ENCODE measurements at regions not wholly inside any gene's neighbourhood (a gene's known extent, or its start where the extent isn't known, plus 50 kb on each side); places are given as distances from the start of the nearest gene placed in this dataset.

- no peak for TF ChIP-seq CTCF (IDR thresholded peaks at IDR 0.05)
- intact Hi-C loops (cut with micrococcal nuclease): no loop called here
- no peak overlapping the region for H3K4me3 Mint-ChIP-seq
- Histone ChIP-seq H3K9me3 (ENCODE audit: control insufficient read depth, insufficient read depth, low read length) (no peaks in the 10 kb centered on the region), H3K4me3 (ENCODE audit: low read length) (no peak overlapping the region), H3K27ac (ENCODE audit: low read length) (no peak overlapping the region), H3K36me3 (ENCODE audit: control insufficient read depth, insufficient read depth, low read length) (no peaks in the 10 kb centered on the region), H3K27me3 (ENCODE audit: control insufficient read depth, insufficient read depth, low read length) (no peaks in the 10 kb centered on the region), H3K4me1 (ENCODE audit: control insufficient read depth, insufficient read depth, low read length) (peaks cover 6% of the 10 kb centered on the region)
- 25% methylated on average over 1 of the region's 1 CpG for WGBS (ENCODE audit: insufficient coverage)
- no peak overlapping the region for H3K27ac Mint-ChIP-seq
- no peak for DNase-seq
- H3K36me3 Mint-ChIP-seq: no peaks in the 10 kb centered on the region
- no peaks in the 10 kb centered on the region for H3K4me1 Mint-ChIP-seq
- no peak for ATAC-seq
- no peaks in the 10 kb centered on the region for H3K9me3 Mint-ChIP-seq
- H3K27me3 Mint-ChIP-seq (ENCODE audit: low read depth in 2 of 2): no peaks in the 10 kb centered on the region
Measured at GRCh38 chr21:15506086-15506485, 223.7 kb upstream of the USP25 start.

DNA sequence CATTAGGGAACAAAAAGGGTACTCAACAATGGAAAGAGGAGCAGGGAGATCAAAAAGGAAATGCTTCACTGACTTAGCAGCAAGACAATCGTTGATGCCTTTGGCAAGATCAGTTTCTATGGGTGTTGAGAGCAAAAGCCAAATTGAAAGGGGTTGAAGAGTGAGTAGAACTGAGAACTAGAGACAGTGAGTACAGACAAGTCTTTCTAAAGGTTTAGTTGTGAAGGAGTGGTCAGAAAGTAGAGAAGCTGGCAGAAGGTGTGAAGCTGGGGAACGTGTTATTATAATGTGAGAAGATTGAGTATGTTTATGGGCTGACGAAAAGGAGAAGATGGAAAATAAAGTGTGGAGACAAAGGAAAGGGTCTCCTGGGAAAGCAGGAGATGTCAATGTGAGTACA, 221.2 kb upstream of the USP25 start:
- H3K27ac Mint-ChIP-seq: no peak overlapping the region
- WGBS (ENCODE audit: insufficient coverage): 22% methylated on average over 3 of the region's 3 CpGs
- peak in 1 of 2 donors; percentile 17 for DNase-seq

GRCh38 chr21:15514073-15514946, 215.5 kb upstream of the USP25 start:
- H3K9me3 Mint-ChIP-seq: peaks cover 2 to 3% of the 10 kb centered on the region in 2 donors
- H3K9me3 ChIP-seq (ENCODE audit: control insufficient read depth, insufficient read depth, low read length): no peaks in the 10 kb centered on the region
- intact Hi-C loops (cut with micrococcal nuclease): loop anchor here (5.0 kb wide), 1 partner anchor 218 kb away; no protein-coding TSS in a partner anchor
- ATAC-seq (peak; percentile 90 to 96 (median 93)), DNase-seq (peak; percentile 36 to 82)
- H3K27me3 ChIP-seq (ENCODE audit: control insufficient read depth, insufficient read depth, low read length): no peaks in the 10 kb centered on the region
- peak overlapping the region; percentile 76 for H3K4me3 Mint-ChIP-seq
- H3K4me1 Mint-ChIP-seq: peaks cover 25 to 34% of the 10 kb centered on the region in 2 donors
- H3K4me1 ChIP-seq (ENCODE audit: control insufficient read depth, insufficient read depth, low read length): peaks cover 9% of the 10 kb centered on the region
- H3K27ac ChIP-seq (ENCODE audit: low read length): peak overlapping the region; percentile 79
- WGBS (ENCODE audit: insufficient coverage): 33% methylated on average over 7 of the region's 8 CpGs
- H3K27me3 Mint-ChIP-seq (ENCODE audit: low read depth in 2 of 2): no peaks in the 10 kb centered on the region
- H3K36me3 ChIP-seq (ENCODE audit: control insufficient read depth, insufficient read depth, low read length): no peaks in the 10 kb centered on the region
- H3K36me3 Mint-ChIP-seq: no peaks in the 10 kb centered on the region
- no peak overlapping the region for H3K4me3 ChIP-seq (ENCODE audit: low read length)
- H3K27ac Mint-ChIP-seq: peak overlapping the region; percentile 72 to 91
- no peak for TF ChIP-seq CTCF (IDR thresholded peaks at IDR 0.05)

More for the DNA sequence above, 221.2 kb upstream of the USP25 start:
- Mint-ChIP-seq H3K4me3 (no peak overlapping the region), H3K4me1 (peaks cover 1 to 6% of the 10 kb centered on the region in 2 donors), H3K9me3 (no peaks in the 10 kb centered on the region), H3K36me3 (no peaks in the 10 kb centered on the region), H3K27me3 (ENCODE audit: low read depth in 2 of 2) (no peaks in the 10 kb centered on the region)
- intact Hi-C loops (cut with micrococcal nuclease): no loop called here
- no peaks in the 10 kb centered on the region for H3K27me3 ChIP-seq (ENCODE audit: control insufficient read depth, insufficient read depth, low read length)
- no peak for TF ChIP-seq CTCF (IDR thresholded peaks at IDR 0.05)
- H3K4me1 ChIP-seq (ENCODE audit: control insufficient read depth, insufficient read depth, low read length): peaks cover 7% of the 10 kb centered on the region
- peak; percentile 90 to 96 (median 91) for ATAC-seq
- peak overlapping the region; percentile 59 for H3K27ac ChIP-seq (ENCODE audit: low read length)
- H3K36me3 ChIP-seq (ENCODE audit: control insufficient read depth, insufficient read depth, low read length): no peaks in the 10 kb centered on the region
- no peaks in the 10 kb centered on the region for H3K9me3 ChIP-seq (ENCODE audit: control insufficient read depth, insufficient read depth, low read length)
- H3K4me3 ChIP-seq (ENCODE audit: low read length): no peak overlapping the region
